ENCODE measurements at regions not wholly inside any gene's neighbourhood (a gene's known extent, or its start where the extent isn't known, plus 50 kb on each side); places are given as distances from the start of the nearest gene placed in this dataset.
"Not testable (repeated sequence)": the region's sequence is repeated elsewhere in the genome, so short reads cannot be mapped to it uniquely, and the experiment has no call there.

GRCh38 chr4:60721685-60722084 is 478.4 kb upstream of the ADGRL3 start:
- no peak for DNase-seq

DNA sequence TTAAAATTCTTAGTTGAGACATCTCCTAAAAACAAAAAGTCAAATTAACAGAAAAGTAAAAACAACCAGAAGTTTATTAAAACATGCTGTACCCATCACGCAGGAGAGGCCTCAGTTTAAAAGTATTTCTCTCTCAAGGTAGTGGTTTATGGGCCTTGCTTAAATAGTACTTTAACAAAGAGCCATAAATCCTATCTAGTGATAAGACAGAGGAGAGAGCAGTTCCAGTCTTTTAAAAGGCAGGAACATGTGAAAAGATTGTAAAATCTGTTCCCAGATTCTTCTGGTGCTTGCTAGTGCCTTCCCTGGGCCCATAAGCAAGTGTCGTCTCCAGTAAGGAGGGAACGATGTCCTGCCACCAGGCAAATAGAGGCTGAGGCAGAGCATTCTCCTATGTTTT is 476.3 kb upstream of the ADGRL3 start:
- no peak for DNase-seq

GRCh38 chr4:60724623-60725022 is 475.5 kb upstream of the ADGRL3 start:
- DNase-seq: no peak

DNA sequence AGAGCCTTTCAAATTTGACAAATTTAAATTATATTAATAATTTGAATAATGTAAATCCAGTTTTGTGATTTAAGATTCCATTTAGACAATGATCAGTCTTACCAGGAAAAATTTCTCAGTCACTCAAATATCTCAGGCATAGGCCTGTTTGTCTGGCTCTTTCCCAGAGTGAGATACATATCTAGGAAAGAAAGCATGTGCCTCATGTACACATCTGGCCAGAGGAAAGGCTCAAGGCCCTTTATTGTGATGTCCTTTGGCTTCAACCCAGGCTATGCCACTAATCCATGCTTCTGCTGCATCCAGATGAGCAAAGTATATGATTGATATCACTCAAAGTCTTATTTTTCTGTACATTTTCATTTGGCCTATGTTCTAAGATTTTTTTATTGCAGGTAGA is 473.3 kb upstream of the ADGRL3 start:
- DNase-seq: no peak

- no peak for DNase-seq
Measured at GRCh38 chr4:60729194-60729593, 470.9 kb upstream of the ADGRL3 start.

GRCh38 chr4:60729764-60730163 is 470.4 kb upstream of the ADGRL3 start:
- not testable (repeated sequence) for DNase-seq

GRCh38 chr4:60737858-60738257 is 462.3 kb upstream of the ADGRL3 start:
- no peak for DNase-seq

DNA sequence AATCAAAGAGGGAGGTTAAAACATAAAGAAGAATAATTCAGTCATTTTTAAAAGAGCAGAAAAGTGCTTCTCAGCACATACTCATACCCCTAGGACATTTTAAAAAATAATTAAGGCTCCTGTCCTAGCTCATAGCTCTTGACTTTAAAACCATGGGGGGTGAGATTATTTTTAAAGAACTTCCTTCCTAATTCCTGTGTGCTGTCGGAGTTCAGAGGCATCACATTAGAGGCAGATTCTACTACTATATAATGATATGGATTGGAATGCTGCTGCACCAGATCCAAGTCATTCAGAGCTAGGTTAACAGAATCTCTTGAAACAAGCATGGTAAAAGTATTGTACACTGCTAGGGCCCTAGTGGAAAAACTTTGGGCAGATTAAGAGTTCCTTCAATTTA is 456.5 kb upstream of the ADGRL3 start:
- no peak for DNase-seq

- DNase-seq: no peak
Measured at GRCh38 chr4:60744767-60745166, 455.4 kb upstream of the ADGRL3 start.

GRCh38 chr4:60745800-60746571 is 454.1 kb upstream of the ADGRL3 start:
- DNase-seq: no peak

- no peak for DNase-seq
Measured at GRCh38 chr4:60750962-60751361, 449.2 kb upstream of the ADGRL3 start.

GRCh38 chr4:60757986-60758680 is 442.0 kb upstream of the ADGRL3 start:
- no peak for DNase-seq

DNA sequence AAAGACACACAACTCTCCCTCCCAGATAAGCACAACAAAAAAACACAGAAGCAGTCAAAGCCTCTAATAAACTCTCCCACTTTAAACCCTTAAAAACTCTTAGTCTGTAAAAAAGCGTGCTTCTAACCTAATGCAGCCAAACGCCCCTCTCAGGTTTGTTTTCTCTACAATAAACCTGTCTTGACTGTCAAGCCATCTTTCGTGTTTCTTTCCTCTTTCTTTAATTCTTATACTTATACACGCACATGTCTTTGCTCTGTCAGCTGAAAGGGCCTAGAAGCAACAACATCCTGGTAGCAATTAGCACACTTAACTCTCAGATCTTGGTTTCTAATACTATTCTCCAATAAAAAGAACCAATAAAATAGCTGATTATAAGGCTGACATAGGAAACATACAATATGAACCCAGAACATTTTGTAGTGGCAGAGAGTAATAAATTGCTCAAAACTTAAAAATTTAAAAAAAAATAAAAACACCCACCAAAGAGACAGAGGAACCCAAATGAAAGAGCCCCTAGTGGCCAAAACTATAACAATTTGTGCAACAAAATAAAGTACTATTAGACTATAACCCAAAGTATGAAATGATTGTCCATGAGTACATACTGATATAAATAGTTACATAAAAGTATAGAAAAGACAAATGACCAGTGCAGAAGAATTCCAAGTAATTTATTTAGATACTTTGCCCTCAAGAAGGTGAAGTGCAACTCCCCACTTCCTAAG is 440.4 kb upstream of the ADGRL3 start:
- no peak for DNase-seq

GRCh38 chr4:60780874-60781273 is 419.3 kb upstream of the ADGRL3 start:
- no peak for DNase-seq

DNA sequence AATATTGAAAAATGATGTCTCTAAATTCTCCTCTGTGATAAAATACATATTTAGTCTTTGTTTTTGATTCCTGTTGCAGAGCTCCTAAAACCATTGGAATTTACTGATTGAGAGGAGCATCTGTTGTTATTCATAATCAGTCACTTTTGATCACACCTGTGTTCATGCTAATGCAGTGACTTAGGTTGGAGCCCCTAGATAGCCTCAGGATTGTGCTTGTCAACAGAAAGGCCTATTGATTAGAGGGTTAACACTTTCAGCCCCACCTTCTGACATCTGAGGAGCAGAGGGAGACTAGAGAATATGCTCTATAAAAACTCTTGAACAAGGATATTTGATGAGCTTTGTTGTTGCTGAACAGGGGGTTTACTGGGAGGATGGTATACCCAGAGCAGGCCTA is 409.5 kb upstream of the ADGRL3 start:
- no peak for DNase-seq

GRCh38 chr4:60794372-60794771 is 405.8 kb upstream of the ADGRL3 start:
- DNase-seq: no peak

GRCh38 chr4:60799214-60799613 is 400.9 kb upstream of the ADGRL3 start:
- DNase-seq: no peak

DNA sequence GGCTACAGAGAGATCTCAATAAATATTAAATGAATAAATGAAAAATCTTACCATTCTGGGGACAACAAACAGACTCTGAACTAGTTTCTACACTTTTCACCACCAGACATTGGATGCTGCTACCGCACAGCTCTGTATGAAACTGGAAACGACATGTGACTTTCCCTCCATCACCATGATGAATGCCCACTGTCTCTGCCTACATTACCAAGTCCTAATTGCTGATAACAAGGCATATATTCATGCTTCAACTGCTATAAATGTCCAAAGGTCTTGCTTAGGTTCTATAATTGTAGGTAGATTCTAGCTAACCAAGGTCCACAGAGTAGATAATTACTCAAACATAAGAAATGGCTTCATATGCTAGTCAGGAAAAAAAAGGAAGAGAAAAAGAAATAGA is 399.4 kb upstream of the ADGRL3 start:
- DNase-seq: no peak

- peak; percentile 50 for DNase-seq
Measured at GRCh38 chr4:60805500-60806313, 394.4 kb upstream of the ADGRL3 start.

DNA sequence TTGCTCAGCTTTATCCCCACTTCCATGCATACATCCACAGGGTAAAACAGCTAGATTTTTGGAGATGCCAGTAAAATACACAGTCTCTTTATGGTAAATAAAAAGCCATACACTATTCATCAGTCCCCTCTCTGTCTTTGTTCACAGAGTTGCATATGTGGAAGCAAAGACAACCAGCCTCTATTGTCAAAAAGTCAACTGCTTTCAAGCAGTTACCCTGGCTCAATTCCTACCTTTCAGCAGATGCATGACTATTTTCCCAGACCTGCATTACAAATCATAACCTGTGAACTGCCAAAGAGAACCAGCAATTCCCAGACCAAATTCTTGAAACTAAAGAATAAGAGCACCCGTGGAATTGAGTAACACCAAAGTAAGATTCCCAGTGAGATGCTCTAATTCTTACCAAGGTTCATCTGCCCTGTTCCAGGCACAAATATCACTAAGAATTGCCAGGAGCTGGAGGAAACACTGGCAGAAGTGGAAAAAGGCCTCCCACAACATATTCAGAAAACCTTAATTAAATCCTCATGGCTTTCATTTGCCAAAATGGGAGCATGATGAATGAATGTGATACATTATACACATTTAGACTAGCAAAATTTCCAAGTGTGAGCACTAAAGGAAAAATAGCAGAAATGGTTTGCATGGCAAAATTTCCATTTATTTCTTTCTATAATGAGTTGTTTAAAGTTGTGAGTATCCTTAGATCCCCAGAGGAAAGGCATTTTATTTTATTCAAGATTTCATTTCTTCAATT is 391.2 kb upstream of the ADGRL3 start:
- DNase-seq: no peak

- no peak for DNase-seq
Measured at GRCh38 chr4:60809486-60809800, 390.7 kb upstream of the ADGRL3 start.

- no peak for DNase-seq
Measured at GRCh38 chr4:60812811-60813210, 387.3 kb upstream of the ADGRL3 start.

Data from midbrain (tissue), 1 donor.